ENCODE measurements at regions not wholly inside any gene's neighbourhood (a gene's known extent, or its start where the extent isn't known, plus 50 kb on each side); places are given as distances from the start of the nearest gene placed in this dataset.

GRCh38 chr13:105019073-105019472 is 1516.4 kb downstream of the EFNB2 start:
- DNase-seq (ENCODE audit: low read depth in 2 of 3, low spot score in 1 of 3): no peak

DNA sequence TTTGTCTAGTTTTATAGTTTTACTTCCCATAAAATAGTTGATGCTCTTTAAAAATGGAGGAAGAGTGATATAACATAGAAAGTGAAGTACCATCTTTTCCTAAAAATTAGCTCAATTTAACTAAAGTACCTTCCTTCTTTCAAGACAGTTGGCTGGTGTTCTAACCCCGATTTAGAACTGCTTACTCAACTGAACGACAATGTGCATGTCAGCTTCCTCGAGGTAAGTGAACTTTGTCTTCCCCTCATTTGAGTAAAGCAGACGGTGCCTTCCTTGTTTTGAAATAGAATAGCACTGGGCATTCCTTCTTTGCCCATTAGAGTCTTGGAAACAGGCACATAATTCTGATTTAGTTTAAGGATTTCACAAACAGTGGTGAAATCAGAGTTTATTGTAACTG is 1519.2 kb downstream of the EFNB2 start:
- no peak for DNase-seq (ENCODE audit: low read depth in 2 of 3, low spot score in 1 of 3)

GRCh38 chr13:105008604-105009003 is 1526.9 kb downstream of the EFNB2 start:
- no peak for DNase-seq (ENCODE audit: low read depth in 2 of 3, low spot score in 1 of 3)

- DNase-seq (ENCODE audit: low read depth in 2 of 3, low spot score in 1 of 3): no peak
Observed at GRCh38 chr13:105007166-105007808, 1528.2 kb downstream of the EFNB2 start.

- no peak for DNase-seq (ENCODE audit: low read depth in 2 of 3, low spot score in 1 of 3)
Observed at GRCh38 chr13:104996022-104996421, 1539.4 kb downstream of the EFNB2 start.

GRCh38 chr13:104993708-104994107 is 1541.8 kb downstream of the EFNB2 start:
- no peak for DNase-seq (ENCODE audit: low read depth in 2 of 3, low spot score in 1 of 3)

GRCh38 chr13:104987621-104988020 is 1547.8 kb downstream of the EFNB2 start:
- DNase-seq (ENCODE audit: low read depth in 2 of 3, low spot score in 1 of 3): no peak

DNA sequence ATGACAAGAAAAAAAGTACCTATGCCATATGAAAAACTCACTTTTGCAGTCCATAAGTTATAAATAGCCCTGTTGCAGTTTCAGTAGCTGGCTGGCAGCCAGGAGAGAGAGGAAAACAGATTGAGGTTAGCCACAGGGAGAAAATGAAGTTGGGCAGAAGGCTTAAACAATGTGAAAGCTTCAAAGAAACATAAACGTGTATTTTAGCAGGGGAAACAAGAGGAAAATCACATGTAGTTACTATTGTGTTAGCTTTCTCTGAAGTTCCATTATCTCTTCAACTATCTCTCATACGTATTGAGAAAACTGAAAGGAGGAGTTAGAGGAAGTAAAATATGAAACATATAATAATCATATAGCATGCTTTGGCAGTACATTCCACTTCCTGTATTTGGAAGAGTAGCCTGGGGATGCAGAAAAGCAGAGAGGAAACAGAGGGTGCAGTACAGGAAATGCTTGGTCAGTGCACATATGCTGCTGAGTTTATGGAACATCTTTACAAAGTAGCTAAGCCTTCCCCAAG is 1551.1 kb downstream of the EFNB2 start:
- DNase-seq (ENCODE audit: low read depth in 2 of 3, low spot score in 1 of 3): peak; percentile 8 to 20 (median 19)

- DNase-seq (ENCODE audit: low read depth in 2 of 3, low spot score in 1 of 3): no peak
Observed at GRCh38 chr13:104983601-104984000, 1551.9 kb downstream of the EFNB2 start.

GRCh38 chr13:104980586-104980985 is 1554.9 kb downstream of the EFNB2 start:
- no peak for DNase-seq (ENCODE audit: low read depth in 2 of 3, low spot score in 1 of 3)

DNA sequence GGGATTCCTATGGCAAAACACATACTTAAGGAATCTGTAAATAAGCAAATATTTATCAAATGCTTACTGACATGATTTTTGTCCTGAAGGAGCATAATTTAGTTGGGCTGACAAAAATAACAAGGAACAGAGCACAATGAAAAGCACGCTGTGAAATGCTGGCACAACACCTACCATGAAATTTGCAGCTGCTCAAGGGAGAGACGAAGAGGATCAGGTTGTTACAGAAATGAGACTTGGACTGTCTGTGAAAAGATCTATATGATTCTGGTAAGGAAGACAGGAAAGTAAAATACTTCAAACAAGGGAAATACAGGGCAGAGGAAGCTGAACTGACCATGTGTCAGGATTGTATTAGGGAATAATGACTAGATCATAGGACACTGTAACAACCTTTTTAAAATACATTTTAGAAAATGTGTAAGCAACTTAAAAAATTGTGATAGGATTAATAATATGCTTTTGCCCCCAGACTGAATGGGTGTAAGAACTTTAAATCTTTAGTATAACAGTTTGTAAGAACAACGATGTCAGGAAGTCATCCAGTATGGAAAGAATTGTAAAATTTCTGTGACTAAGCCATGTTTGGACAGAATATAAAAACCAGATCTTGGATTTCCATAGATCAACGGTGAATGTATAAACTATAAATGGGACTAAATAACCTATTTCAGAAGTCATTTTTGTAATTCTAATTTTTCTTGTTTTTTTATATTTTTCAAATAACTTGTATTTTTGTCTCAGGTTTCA is 1556.0 kb downstream of the EFNB2 start:
- no peak for DNase-seq (ENCODE audit: low read depth in 2 of 3, low spot score in 1 of 3)

GRCh38 chr13:104976986-104977385 is 1558.5 kb downstream of the EFNB2 start:
- DNase-seq (ENCODE audit: low read depth in 2 of 3, low spot score in 1 of 3): no peak

DNA sequence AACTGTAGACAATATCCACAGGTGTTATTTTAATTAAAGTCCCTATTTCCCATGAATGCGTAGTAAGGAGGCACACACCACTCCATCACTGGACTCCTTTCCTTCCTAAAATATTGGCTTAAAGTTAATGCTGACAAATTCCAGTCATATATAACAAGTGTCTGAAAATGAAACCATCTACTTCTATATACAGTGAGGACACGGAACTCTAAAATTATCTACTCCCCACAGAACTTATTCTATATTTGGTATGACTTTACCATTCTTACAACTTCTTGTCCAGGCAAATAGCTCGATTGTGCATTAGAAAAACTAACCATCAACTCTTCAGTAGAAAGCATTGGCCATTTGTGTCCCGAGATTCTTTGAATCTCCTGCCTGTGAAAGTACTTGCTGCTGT is 1560.2 kb downstream of the EFNB2 start:
- DNase-seq (ENCODE audit: low read depth in 2 of 3, low spot score in 1 of 3): no peak

DNA sequence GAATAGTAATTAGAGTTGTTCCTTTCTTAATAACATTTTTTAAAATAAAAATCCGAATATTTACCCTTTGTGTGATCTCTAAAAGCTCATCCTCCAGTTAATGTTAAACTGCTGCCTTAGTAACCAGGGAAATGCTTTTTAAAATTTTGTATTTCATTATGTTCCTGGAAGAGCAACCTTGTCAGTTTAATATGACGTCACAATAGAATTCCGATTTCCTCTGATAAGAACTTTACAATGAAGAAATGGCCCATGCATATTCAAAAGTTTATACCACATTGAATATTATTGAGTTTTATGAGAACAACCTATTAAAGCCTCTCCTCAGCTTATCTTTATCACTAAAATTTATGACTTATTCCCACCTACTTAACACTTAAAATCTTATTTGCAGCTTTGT is 1566.6 kb downstream of the EFNB2 start:
- DNase-seq (ENCODE audit: low read depth in 2 of 3, low spot score in 1 of 3): no peak

- no peak for DNase-seq (ENCODE audit: low read depth in 2 of 3, low spot score in 1 of 3)
Observed at GRCh38 chr13:104967836-104968630, 1567.4 kb downstream of the EFNB2 start.

- no peak for DNase-seq (ENCODE audit: low read depth in 2 of 3, low spot score in 1 of 3)
Observed at GRCh38 chr13:104967376-104967775, 1568.1 kb downstream of the EFNB2 start.

DNA sequence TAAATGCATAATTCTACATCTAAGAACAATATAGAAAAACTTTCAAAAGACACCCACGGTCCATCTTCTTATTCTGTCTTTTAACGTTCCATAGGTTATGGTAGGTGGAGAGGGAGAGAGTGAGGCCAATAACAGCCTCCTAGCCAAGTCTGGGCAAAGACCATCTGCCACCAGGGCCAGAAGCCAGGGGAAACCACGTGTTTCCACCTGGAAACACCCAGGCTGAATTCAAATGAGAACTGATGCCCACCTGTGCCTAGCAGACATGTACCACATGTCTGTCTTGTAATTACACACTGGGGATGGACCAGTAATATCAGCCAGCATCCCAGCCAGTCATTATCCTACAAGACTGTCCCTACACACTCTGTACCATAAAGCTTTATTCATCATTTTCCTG is 1573.1 kb downstream of the EFNB2 start:
- no peak for DNase-seq (ENCODE audit: low read depth in 2 of 3, low spot score in 1 of 3)

- no peak for DNase-seq (ENCODE audit: low read depth in 2 of 3, low spot score in 1 of 3)
Observed at GRCh38 chr13:104961246-104961645, 1574.2 kb downstream of the EFNB2 start.

DNA sequence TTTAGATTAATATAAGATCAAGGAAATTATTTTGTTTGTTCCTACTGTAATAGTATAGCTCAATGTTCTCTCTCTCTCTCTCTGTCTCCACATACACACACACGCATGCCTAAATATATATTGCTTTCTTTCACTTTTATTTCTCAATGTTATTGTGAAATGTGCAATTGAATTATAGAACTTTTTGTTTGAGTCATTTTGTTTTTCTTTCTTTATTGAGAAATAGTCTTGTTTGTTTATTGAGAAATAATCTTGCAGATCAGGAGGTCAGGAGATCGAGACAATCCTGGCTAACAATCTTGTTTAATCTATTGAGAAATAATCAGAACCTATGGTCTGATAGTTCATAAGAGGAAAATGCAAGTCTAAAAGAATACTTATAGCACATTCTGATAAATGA is 1581.3 kb downstream of the EFNB2 start:
- DNase-seq (ENCODE audit: low read depth in 2 of 3, low spot score in 1 of 3): no peak

DNA sequence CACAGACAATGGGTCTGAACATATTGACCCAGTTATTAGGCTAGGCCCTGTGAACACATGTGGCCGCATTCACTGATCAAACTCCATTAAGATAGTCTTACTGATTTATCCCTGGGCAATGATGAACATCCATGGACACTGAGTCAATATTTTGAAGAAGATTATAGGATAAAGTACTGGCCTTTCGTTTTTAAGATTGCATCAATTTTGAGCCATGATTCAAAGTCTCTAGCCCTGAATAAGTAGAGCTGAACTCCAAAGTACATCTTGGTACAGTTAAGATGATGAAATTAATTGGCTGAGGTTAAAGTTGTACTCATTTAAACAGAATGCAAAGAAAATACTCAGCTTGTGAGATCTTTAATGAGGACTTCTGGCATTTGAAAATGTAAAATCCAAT is 1581.9 kb downstream of the EFNB2 start:
- no peak for DNase-seq (ENCODE audit: low read depth in 2 of 3, low spot score in 1 of 3)

DNA sequence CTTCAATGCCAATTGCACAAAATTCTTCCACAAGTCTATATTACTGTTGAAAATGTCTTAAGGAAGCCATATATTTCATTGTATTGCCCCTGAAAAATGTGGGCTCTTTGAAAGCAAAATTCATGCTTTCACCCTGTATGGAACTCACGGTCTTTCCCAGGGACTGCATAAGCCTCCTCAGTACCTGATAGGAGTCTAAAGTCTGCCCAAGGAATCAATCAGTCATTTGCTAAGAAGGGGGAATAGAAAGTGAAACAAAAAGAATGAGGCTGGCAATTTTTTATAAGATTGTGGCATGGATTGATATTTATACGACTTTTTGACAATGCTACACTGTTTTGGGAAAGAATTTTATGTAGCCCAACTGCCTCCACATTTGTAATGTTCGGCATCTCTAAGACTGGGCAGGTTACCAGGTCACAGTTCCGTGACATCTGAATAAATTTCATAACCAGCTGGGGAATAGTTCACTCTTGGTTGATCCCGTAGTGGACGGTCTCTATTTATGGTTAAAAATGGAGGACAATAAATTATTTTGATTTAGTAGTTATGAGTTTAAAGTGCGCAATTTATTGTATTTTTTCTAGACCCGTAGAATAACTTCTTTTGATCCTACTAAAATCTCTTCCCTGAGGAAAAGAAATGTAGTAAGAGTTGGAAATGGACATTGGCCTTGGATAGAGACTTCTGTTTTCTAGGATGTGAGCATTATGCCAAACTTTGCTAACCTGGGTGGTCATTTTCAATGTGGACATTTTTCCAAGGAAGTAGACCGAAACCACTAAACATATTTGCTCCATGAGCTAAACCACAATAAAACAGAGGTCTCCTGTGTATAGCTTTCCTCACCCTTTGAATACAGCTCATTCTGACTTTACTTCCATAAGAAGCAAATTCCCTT is 1585.4 kb downstream of the EFNB2 start:
- DNase-seq (ENCODE audit: low read depth in 2 of 3, low spot score in 1 of 3): no peak
